H9 (cell line): ENCODE measurements at regions not wholly inside any gene's neighbourhood (a gene's known extent, or its start where the extent isn't known, plus 50 kb on each side); places are given as distances from the start of the nearest gene placed in this dataset.

Source experiments
- DNase-seq: peaks from one replicate; pipeline ENCODE4 v3.0.0-alpha.2; 2017
- H2AFZ ChIP-seq: one replicate; pipeline ENCODE4 v1.6.1; 2013; ENCODE audit warnings: mild to moderate bottlenecking, low read length, control low read depth, moderate library complexity
- H2AK5ac ChIP-seq: 2 replicates; pipeline ENCODE4 v1.6.1; 2013; ENCODE audit warnings: low read length, control low read depth, mixed read lengths; ENCODE audit not compliant: insufficient read length
- H2BK120ac ChIP-seq: one replicate; pipeline ENCODE4 v1.6.1; 2013; ENCODE audit warnings: low read depth, mild to moderate bottlenecking, low read length, control low read depth, inconsistent platforms; ENCODE audit not compliant: poor library complexity, severe bottlenecking
- H2BK12ac ChIP-seq: 2 replicates; pipeline ENCODE4 v1.6.1; 2013; ENCODE audit warnings: low read length, control low read depth, mixed read lengths, low read depth; ENCODE audit not compliant: insufficient read length
- H2BK15ac ChIP-seq: 2 replicates; pipeline ENCODE4 v1.6.1; 2013; ENCODE audit warnings: low read depth, low read length, control low read depth
- H2BK20ac ChIP-seq: one replicate; pipeline ENCODE4 v1.6.1; 2013; ENCODE audit warnings: low read depth, mild to moderate bottlenecking, low read length, control low read depth, inconsistent platforms; ENCODE audit not compliant: poor library complexity, severe bottlenecking
- H2BK5ac ChIP-seq: 2 replicates; pipeline ENCODE4 v1.6.1; 2013; ENCODE audit warnings: low read length, control low read depth, mixed read lengths; ENCODE audit not compliant: insufficient read length
- H3K14ac ChIP-seq: 2 replicates; pipeline ENCODE4 v1.6.1; 2013; ENCODE audit warnings: low read length, control low read depth; ENCODE audit not compliant: insufficient read depth
- H3K18ac ChIP-seq: 2 replicates; pipeline ENCODE4 v1.6.1; 2013; ENCODE audit warnings: low read depth, mild to moderate bottlenecking, mixed read lengths, low read length, control low read depth; ENCODE audit not compliant: insufficient read length
- H3K23ac ChIP-seq: 2 replicates; pipeline ENCODE4 v1.6.1; 2013; ENCODE audit warnings: low read length, control low read depth, mixed read lengths, low read depth; ENCODE audit not compliant: insufficient read length
- H3K23me2 ChIP-seq: 2 replicates; pipeline ENCODE4 v1.6.1; 2013; ENCODE audit warnings: low read depth, mild to moderate bottlenecking, mixed read lengths, low read length, control low read depth; ENCODE audit not compliant: insufficient read length, poor library complexity, severe bottlenecking
- H3K27ac ChIP-seq: 2 replicates; pipeline ENCODE4 v1.5.1; 2013; ENCODE audit warnings: low read length, control low read depth, mixed read lengths, low read depth; ENCODE audit not compliant: insufficient read length
- H3K27me3 ChIP-seq: 2 replicates; pipeline ENCODE4 v1.6.1; 2013; ENCODE audit warnings: low read length, control low read depth, inconsistent platforms; ENCODE audit not compliant: insufficient read depth
- H3K4ac ChIP-seq: 2 replicates; pipeline ENCODE4 v1.6.1; 2013; ENCODE audit warnings: low read depth, mild to moderate bottlenecking, control low read depth, inconsistent platforms, low read length, moderate library complexity
- H3K4me1 ChIP-seq: 2 replicates; pipeline ENCODE4 v1.6.1; 2013; ENCODE audit warnings: low read length, control low read depth, inconsistent platforms; ENCODE audit not compliant: insufficient read depth
- H3K4me2 ChIP-seq: 2 replicates; pipeline ENCODE4 v1.6.1; 2013; ENCODE audit warnings: low read length, control low read depth, mixed read lengths; ENCODE audit not compliant: insufficient read length, insufficient read depth
- H3K56ac ChIP-seq: 2 replicates; pipeline ENCODE4 v1.6.1; 2013; ENCODE audit warnings: low read depth, mild to moderate bottlenecking, mixed read lengths, low read length, control low read depth; ENCODE audit not compliant: insufficient read length
- H3K79me1 ChIP-seq: 2 replicates; pipeline ENCODE4 v1.6.1; 2013; ENCODE audit warnings: low read depth, mild to moderate bottlenecking, moderate library complexity, low read length, control low read depth, inconsistent platforms; ENCODE audit not compliant: insufficient read depth, poor library complexity, severe bottlenecking
- H3K79me2 ChIP-seq: 2 replicates; pipeline ENCODE4 v1.6.1; 2013; ENCODE audit warnings: low read length, control low read depth, inconsistent platforms; ENCODE audit not compliant: insufficient read depth
- H3K9ac ChIP-seq: 2 replicates; pipeline ENCODE4 v1.6.1; 2013; ENCODE audit warnings: low read length, control low read depth, mixed read lengths; ENCODE audit not compliant: insufficient read length; ENCODE audit errors: extremely low read depth
- H3K9me3 ChIP-seq: one replicate; pipeline ENCODE4 v1.6.1; 2013; ENCODE audit warnings: low read depth, low read length, inconsistent platforms; ENCODE audit not compliant: control insufficient read depth
- H3T11ph ChIP-seq: one replicate; pipeline ENCODE4 v1.6.1; 2013; ENCODE audit warnings: mild to moderate bottlenecking, low read length, control low read depth, inconsistent platforms
- H4K20me1 ChIP-seq: one replicate; pipeline ENCODE4 v1.6.1; 2013; ENCODE audit not compliant: control insufficient read depth, insufficient read length, insufficient read depth
- H4K5ac ChIP-seq: 2 replicates; pipeline ENCODE4 v1.6.1; 2013; ENCODE audit warnings: low read depth, mild to moderate bottlenecking, mixed read lengths, low read length, control low read depth; ENCODE audit not compliant: insufficient read length
- H4K8ac ChIP-seq: replicated peaks from 2 replicates; pipeline ENCODE4 v1.6.1; 2013; ENCODE audit warnings: low read length, control low read depth, mixed read lengths, low read depth; ENCODE audit not compliant: insufficient read length
- H4K91ac ChIP-seq: 2 replicates; pipeline ENCODE4 v1.6.1; 2013; ENCODE audit warnings: low read depth, mild to moderate bottlenecking, moderate library complexity, mixed read lengths, low read length, control low read depth; ENCODE audit not compliant: insufficient read length
- H3K27ac Mint-ChIP-seq, 3 experiments: 2 replicates in 2 of 3; 3 replicates in 1 of 3; pipeline ENCODE4 v1.8.0; 2020 to 2021; ENCODE audit warnings: mixed read lengths in 3 of 3, mild to moderate bottlenecking in 1 of 3, moderate library complexity in 1 of 3
- H3K27me3 Mint-ChIP-seq: 2 replicates; pipeline ENCODE4 v1.8.0; 2021; ENCODE audit warnings: low read depth, mild to moderate bottlenecking, moderate library complexity, mixed read lengths
- H3K36me3 Mint-ChIP-seq, 3 experiments: 2 replicates in 2 of 3; 3 replicates in 1 of 3; pipeline ENCODE4 v1.8.0; 2020 to 2021; ENCODE audit warnings: low read depth in 3 of 3, mixed read lengths in 3 of 3; ENCODE audit not compliant: insufficient read depth in 1 of 3
- H3K4me1 Mint-ChIP-seq, 2 experiments: 2 replicates each; pipeline ENCODE4 v1.8.0; 2020; ENCODE audit warnings: mixed read lengths in 2 of 2
- H3K4me3 Mint-ChIP-seq, 2 experiments: 2 replicates in 1 of 2; 3 replicates in 1 of 2; pipeline ENCODE4 v1.8.0; 2020 to 2021; ENCODE audit warnings: mild to moderate bottlenecking in 2 of 2, mixed read lengths in 2 of 2, moderate library complexity in 1 of 2
- H3K9me3 Mint-ChIP-seq, 2 experiments: 2 replicates in 1 of 2; 3 replicates in 1 of 2; pipeline ENCODE4 v1.8.0; 2020; ENCODE audit warnings: mild to moderate bottlenecking in 2 of 2, mixed read lengths in 2 of 2, moderate library complexity in 1 of 2
- WGBS: extraction: QIAGEN DNeasy Blood & Tissue Kit; methylation state at CpG from one replicate; pipeline ENCODE4 v1.1.7; 2013; ENCODE audit warnings: missing lambda C conversion rate, low lambda C conversion rate, mixed read lengths; ENCODE audit not compliant: insufficient read length; ENCODE audit errors: extremely low coverage; 5-methylcytosine and 5-hydroxymethylcytosine counted together
- TF ChIP-seq, protein P1 (sequence below): fragments of 200-600 bp; sonication (generic); conservative IDR thresholded peaks from 3 replicates; pipeline ENCODE4 v1.8.0; 2021; ENCODE audit warnings: antibody characterized with exemption, mild to moderate bottlenecking

DNA sequence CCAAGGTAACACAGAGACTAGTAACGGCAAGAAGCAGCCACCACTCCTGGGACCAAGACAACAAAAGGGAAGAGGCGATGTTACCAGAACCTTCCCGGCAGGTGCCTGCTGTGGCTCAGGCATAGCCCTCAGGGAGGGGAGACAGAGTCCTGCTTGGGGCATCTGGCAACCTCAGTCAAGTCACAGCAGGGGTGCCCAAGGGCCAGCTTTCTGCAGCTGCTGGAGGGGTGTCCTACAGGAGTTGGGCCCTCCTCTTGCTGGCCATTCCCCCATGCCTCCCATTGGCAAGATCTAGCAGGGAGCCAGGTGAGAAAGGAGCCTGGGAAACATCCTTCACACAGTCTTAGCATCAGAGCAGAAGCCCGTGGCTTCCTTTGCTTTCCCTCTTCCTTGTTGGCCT lies 197.3 kb upstream of the IL12A start:
- Mint-ChIP-seq H3K27me3 (no peaks in the 10 kb centered on the region; the same call in 1 of the 2 replicates), H3K4me3 (no peak overlapping the region), H3K27ac (no peak overlapping the region), H3K36me3 (no peaks in the 10 kb centered on the region), H3K4me1 (peaks cover 34 to 37% of the 10 kb centered on the region in 2 experiments), H3K9me3 (no peaks in the 10 kb centered on the region)
- no peak overlapping the region for H2BK15ac ChIP-seq
- H2BK20ac ChIP-seq, result no peak overlapping the region
- no peak overlapping the region for H3K23ac ChIP-seq
- TF ChIP-seq, protein P1, sequence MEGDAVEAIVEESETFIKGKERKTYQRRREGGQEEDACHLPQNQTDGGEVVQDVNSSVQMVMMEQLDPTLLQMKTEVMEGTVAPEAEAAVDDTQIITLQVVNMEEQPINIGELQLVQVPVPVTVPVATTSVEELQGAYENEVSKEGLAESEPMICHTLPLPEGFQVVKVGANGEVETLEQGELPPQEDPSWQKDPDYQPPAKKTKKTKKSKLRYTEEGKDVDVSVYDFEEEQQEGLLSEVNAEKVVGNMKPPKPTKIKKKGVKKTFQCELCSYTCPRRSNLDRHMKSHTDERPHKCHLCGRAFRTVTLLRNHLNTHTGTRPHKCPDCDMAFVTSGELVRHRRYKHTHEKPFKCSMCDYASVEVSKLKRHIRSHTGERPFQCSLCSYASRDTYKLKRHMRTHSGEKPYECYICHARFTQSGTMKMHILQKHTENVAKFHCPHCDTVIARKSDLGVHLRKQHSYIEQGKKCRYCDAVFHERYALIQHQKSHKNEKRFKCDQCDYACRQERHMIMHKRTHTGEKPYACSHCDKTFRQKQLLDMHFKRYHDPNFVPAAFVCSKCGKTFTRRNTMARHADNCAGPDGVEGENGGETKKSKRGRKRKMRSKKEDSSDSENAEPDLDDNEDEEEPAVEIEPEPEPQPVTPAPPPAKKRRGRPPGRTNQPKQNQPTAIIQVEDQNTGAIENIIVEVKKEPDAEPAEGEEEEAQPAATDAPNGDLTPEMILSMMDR, result no peak
- no peaks in the 10 kb centered on the region for H3K23me2 ChIP-seq
- H2BK5ac ChIP-seq, result no peak overlapping the region
- no peaks in the 10 kb centered on the region for H3K9me3 ChIP-seq
- no peak overlapping the region for H3K56ac ChIP-seq
- no peak overlapping the region for H4K5ac ChIP-seq
- no peak overlapping the region for H4K91ac ChIP-seq
- no peak overlapping the region for H4K8ac ChIP-seq
- no peaks in the 10 kb centered on the region for H3K79me1 ChIP-seq
- no peaks in the 10 kb centered on the region for H3K4me1 ChIP-seq
- no peak overlapping the region for H3K4ac ChIP-seq
- H2BK12ac ChIP-seq, result no peak overlapping the region
- no peak overlapping the region for H3K4me2 ChIP-seq
- H3K14ac ChIP-seq, result no peak overlapping the region
- H3K79me2 ChIP-seq, result no peaks in the 10 kb centered on the region
- H3K18ac ChIP-seq, result no peak overlapping the region
- no peak overlapping the region for H3K9ac ChIP-seq
- H2AFZ ChIP-seq, result no peak overlapping the region
- no CpG with 5 or more reads among the region's 4 CpGs for WGBS
- H4K20me1 ChIP-seq, result no peaks in the 10 kb centered on the region
- H3K27me3 ChIP-seq, result no peaks in the 10 kb centered on the region
- no peak for DNase-seq
- no peak overlapping the region for H3T11ph ChIP-seq
- no peak overlapping the region for H2AK5ac ChIP-seq
- no peak overlapping the region for H3K27ac ChIP-seq
- no peak overlapping the region for H2BK120ac ChIP-seq
